Neural progenitor cell (in vitro differentiated cells): ENCODE measurements at regions not wholly inside any gene's neighbourhood (a gene's known extent, or its start where the extent isn't known, plus 50 kb on each side); places are given as distances from the start of the nearest gene placed in this dataset.
"Not testable (repeated sequence)": the region's sequence is repeated elsewhere in the genome, so short reads cannot be mapped to it uniquely, and the experiment has no call there.

Experiments used
- CTCF ChIP-seq: fragments of 200-600 bp; sonication (generic); IDR thresholded peaks from 2 replicates; pipeline ENCODE4 v1.5.1; 2017; ENCODE audit warnings: antibody characterized with exemption, mild to moderate bottlenecking
- EZH2 ChIP-seq: fragments of 200-600 bp; sonication (generic); IDR thresholded peaks from 2 replicates; pipeline ENCODE4 v1.6.1; 2017; ENCODE audit warnings: antibody characterized with exemption, mild to moderate bottlenecking, moderate library complexity
- EZH2phosphoT487 ChIP-seq: fragments of 200-600 bp; sonication (generic); IDR thresholded peaks from 2 replicates; pipeline ENCODE4 v1.6.1; 2017; ENCODE audit warnings: antibody characterized with exemption

GRCh38 chr5:92937396-92937795 lies 643.6 kb downstream of the NR2F1-AS1 start:
- TF ChIP-seq CTCF, EZH2, EZH2phosphoT487: not testable (repeated sequence)
